ENCODE measurements at regions not wholly inside any gene's neighbourhood (a gene's known extent, or its start where the extent isn't known, plus 50 kb on each side); places are given as distances from the start of the nearest gene placed in this dataset.

GRCh38 chr16:51880776-51881175 lies 666.2 kb downstream of the TOX3 start:
- peak; percentile 50 for DNase-seq (ENCODE audit: low read depth, low spot score)
- peak overlapping the region; percentile 74 for H3K27ac ChIP-seq

- DNase-seq (ENCODE audit: low read depth, low spot score): no peak
- H3K27ac ChIP-seq: no peak overlapping the region
Observed at GRCh38 chr16:51877686-51878085, 669.3 kb downstream of the TOX3 start.

DNA sequence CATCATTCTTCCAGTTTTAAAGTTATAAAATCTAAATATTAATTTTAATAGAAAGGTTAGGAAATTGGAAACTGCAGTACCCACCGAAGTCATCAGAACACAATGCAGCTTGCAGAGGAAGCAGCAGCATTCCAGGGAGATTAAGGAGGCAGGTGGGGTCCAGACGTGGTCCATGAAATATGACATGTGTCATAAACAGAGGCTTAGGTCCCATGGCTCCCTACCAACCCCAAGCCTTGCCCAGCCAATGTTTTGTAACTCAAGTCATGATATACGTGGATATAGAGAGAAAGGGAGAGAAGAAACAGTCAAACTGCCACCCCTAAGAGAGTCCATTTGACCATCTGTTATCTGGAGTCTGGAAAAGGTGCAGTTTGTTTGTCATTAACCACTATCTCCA lies 670.0 kb downstream of the TOX3 start:
- no peak overlapping the region for H3K27ac ChIP-seq
- DNase-seq (ENCODE audit: low read depth, low spot score): no peak

GRCh38 chr16:51876601-51876875 lies 670.4 kb downstream of the TOX3 start:
- DNase-seq (ENCODE audit: low read depth, low spot score): no peak
- no peak overlapping the region for H3K27ac ChIP-seq

- no peak overlapping the region for H3K27ac ChIP-seq
- DNase-seq (ENCODE audit: low read depth, low spot score): no peak
Observed at GRCh38 chr16:51875834-51876600, 670.9 kb downstream of the TOX3 start.

GRCh38 chr16:51872524-51872923 lies 674.4 kb downstream of the TOX3 start:
- no peak for DNase-seq (ENCODE audit: low read depth, low spot score)
- no peak overlapping the region for H3K27ac ChIP-seq

DNA sequence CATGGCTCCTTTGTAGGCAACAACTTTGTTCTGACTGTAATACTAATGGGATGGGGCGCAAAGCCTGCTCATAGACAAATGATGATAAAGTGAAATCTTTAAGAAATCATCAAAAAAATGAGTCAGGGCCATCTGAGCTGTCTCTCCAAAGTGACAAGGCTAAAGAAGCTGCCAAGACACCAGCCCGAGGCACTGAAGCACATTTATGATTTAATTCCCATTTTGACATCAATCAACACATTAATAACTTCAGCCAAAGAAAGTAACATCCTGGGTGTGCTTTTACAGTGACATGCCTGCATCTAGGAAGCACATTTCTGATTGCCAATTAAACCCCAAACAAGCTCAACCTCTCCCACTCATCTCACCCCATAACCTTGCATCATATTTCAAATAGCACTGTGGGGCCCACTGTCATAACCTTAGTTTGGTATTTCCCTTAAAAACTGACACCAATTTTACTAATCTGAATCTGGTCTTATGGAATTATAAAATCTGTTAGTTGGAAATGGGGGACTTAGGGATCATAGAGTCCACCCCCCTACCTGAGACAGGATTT lies 676.6 kb downstream of the TOX3 start:
- DNase-seq (ENCODE audit: low read depth, low spot score): no peak
- H3K27ac ChIP-seq: no peak overlapping the region

DNA sequence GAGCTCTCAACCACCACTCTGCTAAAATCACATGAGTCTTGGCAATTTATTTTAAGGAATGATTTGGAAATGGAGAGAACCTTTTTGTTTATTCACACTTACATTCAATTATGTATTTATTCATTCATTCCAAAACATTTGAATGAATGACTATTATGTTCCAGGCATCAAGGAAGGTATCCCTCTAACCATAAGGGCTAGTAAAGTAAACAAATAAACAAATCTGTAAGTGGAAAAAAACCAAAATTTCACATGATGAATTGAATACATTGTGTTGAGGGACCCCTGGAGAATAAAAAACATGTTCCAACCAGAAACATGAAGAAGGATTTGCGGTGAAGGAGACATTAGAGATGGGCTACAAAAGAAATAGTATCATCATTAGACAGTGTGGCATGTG lies 677.8 kb downstream of the TOX3 start:
- H3K27ac ChIP-seq: no peak overlapping the region
- no peak for DNase-seq (ENCODE audit: low read depth, low spot score)

DNA sequence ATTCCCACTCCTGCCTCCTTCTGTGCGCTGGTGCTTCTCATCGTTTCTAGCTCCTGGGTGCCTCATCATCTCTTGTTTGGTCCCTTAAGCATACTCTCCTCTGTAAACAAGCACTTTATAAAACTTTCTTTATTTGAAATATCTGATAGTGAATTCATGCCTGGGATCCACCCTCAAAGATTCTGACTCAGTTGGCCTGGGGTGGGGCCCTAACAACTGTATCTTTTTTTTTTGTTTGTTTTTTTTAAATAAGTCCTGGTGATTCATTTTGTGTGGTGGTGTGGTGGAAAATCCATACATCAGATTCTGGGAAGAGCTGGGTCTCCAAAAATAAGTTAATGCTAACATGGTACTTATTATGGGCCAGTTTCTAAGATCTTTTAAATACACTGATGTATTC lies 678.3 kb downstream of the TOX3 start:
- DNase-seq (ENCODE audit: low read depth, low spot score): no peak
- H3K27ac ChIP-seq: no peak overlapping the region

DNA sequence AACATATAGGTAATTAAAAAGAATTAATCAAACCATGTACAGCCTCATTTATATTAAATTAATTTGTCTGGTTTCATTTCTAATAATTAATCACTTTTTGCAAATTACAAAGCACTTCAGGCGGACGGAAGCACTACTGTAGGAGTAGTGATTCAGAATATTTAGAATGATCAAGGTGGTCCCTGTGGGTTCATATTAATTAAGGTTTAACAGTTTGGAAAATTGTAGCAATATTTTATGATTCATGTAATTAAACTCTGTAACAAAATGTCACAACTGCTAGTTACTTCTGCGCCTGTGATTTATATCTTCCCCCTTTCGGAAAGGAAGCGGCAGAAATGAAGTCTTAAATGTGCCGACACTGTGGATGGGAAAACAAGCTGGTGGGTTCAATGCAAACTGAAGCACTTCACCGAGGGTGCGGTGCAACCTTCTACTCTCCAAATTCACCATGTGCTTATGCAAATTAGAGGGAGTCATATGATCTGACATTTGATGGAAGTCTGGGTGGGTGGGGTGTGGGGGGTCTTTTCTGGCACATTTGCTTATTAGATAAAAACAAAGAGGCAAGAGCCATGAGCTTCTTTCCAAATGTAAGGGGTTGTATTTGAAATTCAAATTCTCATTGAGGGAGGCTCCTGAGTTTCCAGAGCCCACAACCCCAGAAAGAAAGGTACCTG lies 679.4 kb downstream of the TOX3 start:
- DNase-seq (ENCODE audit: low read depth, low spot score): no peak
- no peak overlapping the region for H3K27ac ChIP-seq

DNA sequence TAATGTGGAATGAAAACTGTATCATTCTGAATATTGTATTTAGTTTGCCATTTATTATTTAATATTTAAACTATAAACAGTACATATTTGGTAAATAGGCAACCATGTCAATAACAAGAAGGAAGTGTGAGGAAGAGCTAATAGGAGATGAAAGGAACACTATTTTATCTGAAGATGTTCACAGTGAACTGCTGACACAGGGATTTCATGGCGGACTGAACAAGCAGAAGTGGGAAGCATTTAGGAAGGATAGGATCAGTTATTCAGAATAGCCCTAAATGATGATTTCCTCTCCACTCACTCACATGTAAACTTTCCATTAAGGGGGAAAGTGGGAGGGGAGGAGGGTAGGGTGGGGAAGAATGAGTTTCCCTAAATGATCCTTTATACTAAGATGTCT lies 682.4 kb downstream of the TOX3 start:
- no peak overlapping the region for H3K27ac ChIP-seq
- no peak for DNase-seq (ENCODE audit: low read depth, low spot score)

DNA sequence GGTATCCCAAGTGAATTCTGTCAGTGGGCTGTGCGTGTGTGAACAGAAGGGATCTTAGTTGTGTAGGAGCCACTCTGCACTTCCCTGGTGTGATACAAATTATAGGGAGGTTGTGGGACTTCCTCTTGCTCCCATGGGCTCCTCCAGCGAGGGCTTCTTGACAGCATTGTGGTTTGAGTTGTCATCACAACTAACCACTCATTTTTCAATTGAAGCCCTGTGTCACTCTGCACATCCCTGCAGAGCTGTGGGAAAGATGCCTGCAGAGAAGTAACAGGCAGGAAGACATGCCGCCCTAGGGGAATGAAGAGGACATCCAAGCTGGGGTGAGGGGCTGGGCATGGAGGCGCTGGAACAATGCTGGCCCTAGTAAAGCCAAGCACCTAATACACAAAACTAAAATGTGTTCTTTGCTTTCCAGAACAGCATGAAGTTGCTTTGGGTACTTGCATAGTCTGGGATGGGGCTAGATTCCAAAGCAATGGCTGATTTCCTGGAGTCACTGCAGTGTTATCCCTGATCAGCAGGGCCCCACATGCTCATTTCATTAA lies 692.5 kb downstream of the TOX3 start:
- no peak for DNase-seq (ENCODE audit: low read depth, low spot score)
- no peak overlapping the region for H3K27ac ChIP-seq

DNA sequence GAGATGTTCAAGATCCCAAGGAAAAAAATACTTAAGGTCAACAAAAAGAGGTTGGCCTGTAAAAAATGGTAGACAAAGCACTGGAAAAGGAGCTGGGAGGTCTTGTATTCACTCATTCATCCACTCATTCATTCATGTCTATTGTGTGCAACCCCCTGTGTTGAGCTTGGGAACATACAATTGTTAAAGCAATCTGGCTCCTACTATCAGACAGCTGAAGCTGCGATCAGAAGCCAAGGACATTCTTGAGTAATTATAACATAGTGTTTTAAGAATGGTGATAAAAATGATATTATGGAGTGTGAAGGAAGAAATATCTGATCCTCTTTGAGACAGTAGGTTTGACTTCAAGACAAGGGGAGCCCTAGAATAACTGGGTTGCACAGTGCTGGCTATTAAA lies 693.4 kb downstream of the TOX3 start:
- H3K27ac ChIP-seq: no peak overlapping the region
- no peak for DNase-seq (ENCODE audit: low read depth, low spot score)

GRCh38 chr16:51852892-51853291 lies 694.1 kb downstream of the TOX3 start:
- DNase-seq (ENCODE audit: low read depth, low spot score): no peak

GRCh38 chr16:51851111-51851510 lies 695.8 kb downstream of the TOX3 start:
- DNase-seq (ENCODE audit: low read depth, low spot score): no peak
- H3K27ac ChIP-seq: no peak overlapping the region

More at GRCh38 chr16:51852892-51853291, 694.1 kb downstream of the TOX3 start:
- no peak overlapping the region for H3K27ac ChIP-seq

- no peak overlapping the region for H3K27ac ChIP-seq
- no peak for DNase-seq (ENCODE audit: low read depth, low spot score)
Observed at GRCh38 chr16:51849715-51850114, 697.2 kb downstream of the TOX3 start.

DNA sequence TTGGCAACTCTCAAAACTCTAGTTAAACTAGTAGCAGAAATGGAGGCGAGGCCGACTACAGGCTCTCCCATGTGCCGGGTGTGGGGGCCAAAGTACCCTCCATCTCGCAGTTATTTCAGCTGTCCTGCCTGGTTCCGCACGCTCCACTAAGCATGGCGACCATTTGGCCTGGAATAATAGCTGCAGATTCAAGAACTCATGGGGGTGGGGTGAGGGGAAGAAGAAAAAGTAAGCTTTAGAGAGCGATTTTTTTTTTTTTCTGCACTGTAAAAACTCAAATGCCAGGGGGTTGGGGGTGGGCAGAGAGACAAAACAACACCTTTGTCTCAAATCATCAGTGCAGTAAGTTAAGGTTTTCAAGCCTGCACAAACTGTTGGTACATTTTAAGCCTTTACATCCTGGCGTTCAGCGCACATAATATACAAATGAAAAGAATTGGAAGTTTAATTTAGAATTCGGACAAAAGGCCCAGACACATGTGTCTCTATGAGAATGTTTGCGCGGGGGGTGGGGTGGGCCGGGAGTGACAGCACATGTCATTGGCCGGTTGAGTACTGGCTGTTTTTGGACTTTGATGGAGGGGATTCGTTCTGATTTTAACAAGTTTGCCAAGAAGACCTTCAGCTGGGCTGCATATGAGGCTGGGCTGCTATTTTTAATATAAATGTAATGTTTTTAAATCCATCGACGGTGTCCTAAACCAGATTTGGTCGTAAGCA lies 694.7 kb upstream of the SALL1 start:
- DNase-seq (ENCODE audit: low read depth, low spot score): no peak
- no peak overlapping the region for H3K27ac ChIP-seq

DNA sequence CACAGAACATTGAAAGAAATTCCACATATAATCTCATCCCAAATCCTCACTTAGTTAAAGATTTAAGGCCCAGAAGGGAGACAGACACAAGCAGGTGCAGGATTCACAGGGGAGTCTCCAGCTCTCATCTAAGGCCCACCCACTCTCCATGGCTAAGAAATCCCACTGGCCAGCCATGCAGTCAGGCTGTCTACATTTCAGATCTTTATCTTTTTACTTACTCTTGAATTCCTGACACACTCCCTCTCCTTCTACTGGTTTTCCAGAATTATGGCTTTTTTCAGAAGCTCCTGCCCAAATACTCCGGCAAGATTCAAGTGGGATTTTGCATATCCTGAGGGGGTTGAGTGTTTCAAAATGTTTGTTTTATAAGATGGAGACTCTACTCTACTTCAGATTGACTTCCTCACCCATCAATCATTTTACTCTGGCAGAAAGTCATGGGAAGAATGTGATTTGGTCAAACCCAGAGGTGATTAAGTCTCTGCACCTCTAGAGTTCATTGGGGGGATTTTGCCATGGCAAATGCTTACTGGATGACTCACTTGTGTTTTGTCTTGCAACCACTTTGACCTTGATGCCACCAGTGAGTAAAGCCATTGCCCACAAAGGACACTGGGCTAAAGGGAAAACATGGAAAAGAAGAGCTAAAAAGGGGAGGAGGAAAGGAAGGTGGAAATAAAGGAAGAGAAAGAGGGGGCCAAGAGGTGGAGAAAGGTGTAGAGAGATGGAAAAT lies 688.8 kb upstream of the SALL1 start:
- no peak overlapping the region for H3K27ac ChIP-seq
- no peak for DNase-seq (ENCODE audit: low read depth, low spot score)

DNA sequence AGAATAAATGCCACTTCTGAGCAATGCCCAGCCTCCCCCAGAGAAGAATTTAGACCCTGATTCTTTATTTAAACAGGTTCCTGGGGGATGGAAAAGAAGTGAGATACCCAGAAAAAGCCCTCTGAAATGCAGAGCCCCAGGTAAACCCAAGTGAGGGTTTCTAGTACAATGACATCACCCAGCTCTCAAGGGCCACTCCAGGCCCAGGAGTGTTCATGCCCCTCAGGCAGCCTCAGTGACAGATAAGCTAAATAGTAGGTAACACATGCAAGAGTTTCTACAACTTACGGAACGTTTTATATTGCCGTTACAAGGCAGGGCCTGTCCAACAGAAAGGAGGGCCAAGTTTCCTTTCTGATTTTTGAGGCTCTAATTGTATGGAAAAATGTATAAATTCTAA lies 683.7 kb upstream of the SALL1 start:
- H3K27ac ChIP-seq: no peak overlapping the region
- DNase-seq (ENCODE audit: low read depth, low spot score): no peak

- no peak overlapping the region for H3K27ac ChIP-seq
- no peak for DNase-seq (ENCODE audit: low read depth, low spot score)
Observed at GRCh38 chr16:51834133-51834532, 683.1 kb upstream of the SALL1 start.

Measured in epithelial cell of prostate (primary cell).